Loucy (cell line): ENCODE measurements at regions not wholly inside any gene's neighbourhood (a gene's known extent, or its start where the extent isn't known, plus 50 kb on each side); places are given as distances from the start of the nearest gene placed in this dataset.

ENCODE experiments used
- H2AFZ ChIP-seq: fragments of 200-600 bp; sonication (generic); 2 replicates; pipeline ENCODE4 v1.6.0; 2016; ENCODE audit warnings: antibody characterized with exemption, mild to moderate bottlenecking, low read length, moderate library complexity
- H3F3A ChIP-seq: fragments of 200-600 bp; 2 replicates; pipeline ENCODE4 v1.6.0; 2016; ENCODE audit warnings: antibody characterized with exemption, low read depth, mild to moderate bottlenecking
- H3K27me3 ChIP-seq: fragments of 200-600 bp; sonication (generic); 2 replicates; pipeline ENCODE4 v1.6.1; 2014; ENCODE audit warnings: low read length, mild to moderate bottlenecking; ENCODE audit not compliant: insufficient read depth, poor library complexity, severe bottlenecking
- H3K36me3 ChIP-seq: fragments of 200-600 bp; sonication (generic); 2 replicates; pipeline ENCODE4 v1.6.1; 2016; ENCODE audit warnings: low read length; ENCODE audit not compliant: insufficient read depth
- H3K4me1 ChIP-seq: fragments of 200-600 bp; sonication (generic); 2 replicates; pipeline ENCODE4 v1.5.1; 2014; ENCODE audit warnings: low read length, mild to moderate bottlenecking; ENCODE audit not compliant: insufficient read depth, poor library complexity, severe bottlenecking
- H3K4me2 ChIP-seq: fragments of 200-600 bp; sonication (generic); 2 replicates; pipeline ENCODE4 v1.6.0; 2014; ENCODE audit warnings: antibody characterized with exemption, low read length, low read depth, mild to moderate bottlenecking; ENCODE audit not compliant: poor library complexity, severe bottlenecking
- H3K4me3 ChIP-seq: fragments of 200-600 bp; sonication (generic); 2 replicates; pipeline ENCODE4 v1.5.1; 2014; ENCODE audit warnings: low read length, mild to moderate bottlenecking, mixed read lengths; ENCODE audit not compliant: poor library complexity, severe bottlenecking
- H3K79me2 ChIP-seq: fragments of 200-600 bp; sonication (generic); 2 replicates; pipeline ENCODE4 v1.6.1; 2014; ENCODE audit warnings: low read length; ENCODE audit not compliant: insufficient read depth
- H3K9ac ChIP-seq: fragments of 200-600 bp; sonication (generic); 2 replicates; pipeline ENCODE4 v1.6.0; 2014; ENCODE audit warnings: mild to moderate bottlenecking, low read depth, low read length, moderate library complexity; ENCODE audit not compliant: poor library complexity, severe bottlenecking
- H3K9me2 ChIP-seq: fragments of 200-600 bp; sonication (generic); replicated peaks from 2 replicates; pipeline ENCODE4 v1.6.1; 2016; ENCODE audit warnings: low read depth, low read length, mixed read lengths
- H3K9me3 ChIP-seq: fragments of 200-600 bp; sonication (generic); 2 replicates; pipeline ENCODE4 v1.6.1; 2014; ENCODE audit warnings: mild to moderate bottlenecking, antibody characterized with exemption, low read length, low read depth; ENCODE audit not compliant: insufficient read depth
- H4K20me1 ChIP-seq: fragments of 200-600 bp; sonication (generic); 2 replicates; pipeline ENCODE4 v1.6.0; 2014; ENCODE audit warnings: antibody characterized with exemption, low read length, mild to moderate bottlenecking; ENCODE audit not compliant: insufficient read depth, poor library complexity, severe bottlenecking
- EZH2phosphoT487 ChIP-seq: fragments of 200-600 bp; IDR thresholded peaks from 2 replicates; pipeline ENCODE4 v1.6.1; 2018; ENCODE audit warnings: antibody characterized with exemption, mild to moderate bottlenecking, moderate library complexity, borderline replicate concordance
- TF ChIP-seq, protein P1 (sequence below): fragments of 200-600 bp; sonication (generic); conservative IDR thresholded peaks from 2 replicates; pipeline ENCODE4 v1.5.1; 2014; ENCODE audit warnings: mild to moderate bottlenecking, antibody characterized with exemption, low read length

DNA sequence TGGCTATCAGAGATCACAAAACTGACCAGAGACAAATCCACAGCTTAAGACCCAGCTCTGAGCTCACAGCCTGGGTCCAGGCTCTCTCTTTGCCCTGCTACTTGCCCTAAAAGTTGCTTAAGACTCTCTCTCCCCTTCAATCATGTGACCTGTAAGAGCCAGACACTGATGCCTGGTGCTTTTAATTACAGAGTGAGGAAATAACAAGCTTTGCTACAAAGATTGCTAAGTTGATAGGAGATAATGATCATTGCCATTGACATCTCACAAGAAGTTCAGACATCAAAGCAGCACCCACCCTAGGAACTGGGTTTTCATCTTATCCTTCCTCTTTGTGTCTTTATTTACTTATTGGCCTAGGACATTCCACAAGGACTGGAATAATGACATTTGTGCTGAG, 125.9 kb upstream of the CD93 start:
- Histone ChIP-seq H3K4me1 (no peaks in the 10 kb centered on the region), H3K36me3 (no peaks in the 10 kb centered on the region), H3F3A (no peaks in the 10 kb centered on the region), H3K27me3 (no peaks in the 10 kb centered on the region), H3K9me2 (no peaks in the 10 kb centered on the region), H2AFZ (no peak overlapping the region), H3K4me2 (no peak overlapping the region), H4K20me1 (no peaks in the 10 kb centered on the region), H3K9me3 (no peaks in the 10 kb centered on the region), H3K79me2 (no peaks in the 10 kb centered on the region), H3K9ac (no peak overlapping the region), H3K4me3 (no peak overlapping the region)
- TF ChIP-seq, protein P1, sequence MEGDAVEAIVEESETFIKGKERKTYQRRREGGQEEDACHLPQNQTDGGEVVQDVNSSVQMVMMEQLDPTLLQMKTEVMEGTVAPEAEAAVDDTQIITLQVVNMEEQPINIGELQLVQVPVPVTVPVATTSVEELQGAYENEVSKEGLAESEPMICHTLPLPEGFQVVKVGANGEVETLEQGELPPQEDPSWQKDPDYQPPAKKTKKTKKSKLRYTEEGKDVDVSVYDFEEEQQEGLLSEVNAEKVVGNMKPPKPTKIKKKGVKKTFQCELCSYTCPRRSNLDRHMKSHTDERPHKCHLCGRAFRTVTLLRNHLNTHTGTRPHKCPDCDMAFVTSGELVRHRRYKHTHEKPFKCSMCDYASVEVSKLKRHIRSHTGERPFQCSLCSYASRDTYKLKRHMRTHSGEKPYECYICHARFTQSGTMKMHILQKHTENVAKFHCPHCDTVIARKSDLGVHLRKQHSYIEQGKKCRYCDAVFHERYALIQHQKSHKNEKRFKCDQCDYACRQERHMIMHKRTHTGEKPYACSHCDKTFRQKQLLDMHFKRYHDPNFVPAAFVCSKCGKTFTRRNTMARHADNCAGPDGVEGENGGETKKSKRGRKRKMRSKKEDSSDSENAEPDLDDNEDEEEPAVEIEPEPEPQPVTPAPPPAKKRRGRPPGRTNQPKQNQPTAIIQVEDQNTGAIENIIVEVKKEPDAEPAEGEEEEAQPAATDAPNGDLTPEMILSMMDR = no peak
- TF ChIP-seq EZH2phosphoT487 = no peak

DNA sequence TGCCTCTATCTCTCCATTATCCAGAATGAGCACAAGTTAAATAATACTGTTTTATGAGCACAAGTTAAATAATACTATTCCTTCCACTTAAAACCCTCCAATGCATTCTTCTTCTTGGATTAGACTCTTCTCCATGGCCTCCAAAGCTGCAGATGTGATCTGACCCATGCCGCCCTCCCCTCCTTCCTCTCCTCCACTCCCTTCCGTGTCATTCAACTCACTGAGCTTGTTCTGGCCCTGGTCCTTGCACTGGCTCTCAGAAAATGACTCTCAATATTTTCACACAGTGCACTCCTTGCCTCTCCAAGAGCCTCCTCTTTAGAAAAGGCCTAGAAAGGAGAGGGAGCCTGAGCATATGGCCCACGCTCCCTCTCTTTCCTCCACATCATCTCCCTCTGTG, 125.0 kb upstream of the CD93 start:
- Histone ChIP-seq H2AFZ (no peak overlapping the region), H3F3A (no peaks in the 10 kb centered on the region), H3K27me3 (no peaks in the 10 kb centered on the region), H4K20me1 (no peaks in the 10 kb centered on the region), H3K4me1 (no peaks in the 10 kb centered on the region), H3K36me3 (no peaks in the 10 kb centered on the region), H3K4me2 (no peak overlapping the region), H3K4me3 (no peak overlapping the region), H3K9me3 (no peaks in the 10 kb centered on the region), H3K79me2 (no peaks in the 10 kb centered on the region), H3K9ac (no peak overlapping the region), H3K9me2 (no peaks in the 10 kb centered on the region)
- TF ChIP-seq, protein P1 = no peak
- TF ChIP-seq EZH2phosphoT487 = no peak

DNA sequence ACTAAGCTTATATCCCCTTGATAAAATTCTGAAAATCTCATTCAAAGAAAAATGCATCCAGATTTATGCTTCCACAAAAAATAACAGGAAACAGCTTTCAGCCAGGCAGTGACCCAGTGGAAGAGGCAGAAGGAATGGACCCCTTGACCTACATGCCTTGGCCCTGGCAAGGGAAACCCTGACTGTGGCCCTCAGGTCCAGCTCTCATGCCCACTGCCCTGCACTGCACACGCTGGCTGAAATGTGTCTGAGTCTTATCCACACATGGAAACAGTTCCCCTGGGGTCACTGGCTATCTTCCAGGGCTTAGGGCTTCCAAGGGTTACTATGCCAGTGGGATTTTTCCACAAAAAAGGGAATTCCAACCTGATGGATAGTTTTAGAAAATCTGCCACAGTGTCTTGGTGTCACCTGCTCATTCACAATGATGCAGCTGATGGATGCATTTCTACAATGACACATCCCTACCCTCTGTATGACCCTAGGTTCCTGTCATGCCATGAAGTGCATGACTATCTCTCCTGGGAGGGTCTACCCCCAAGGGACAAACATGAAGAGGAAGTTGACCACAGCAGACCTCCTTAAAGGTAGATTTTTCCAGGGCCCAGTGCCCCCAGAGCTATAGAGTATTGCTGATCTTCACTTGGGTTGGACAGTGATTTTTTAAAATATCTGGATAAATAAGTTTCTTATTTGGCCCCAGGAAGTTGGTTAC, 121.9 kb upstream of the CD93 start:
- Histone ChIP-seq H3F3A (no peaks in the 10 kb centered on the region), H3K27me3 (no peaks in the 10 kb centered on the region), H2AFZ (no peak overlapping the region), H3K4me2 (no peak overlapping the region), H3K9ac (no peak overlapping the region), H3K9me2 (no peaks in the 10 kb centered on the region), H3K4me3 (no peak overlapping the region), H3K4me1 (no peaks in the 10 kb centered on the region), H3K36me3 (no peaks in the 10 kb centered on the region), H4K20me1 (no peaks in the 10 kb centered on the region), H3K79me2 (no peaks in the 10 kb centered on the region), H3K9me3 (no peaks in the 10 kb centered on the region)
- TF ChIP-seq, protein P1 = no peak
- no peak for TF ChIP-seq EZH2phosphoT487
